GM18873 (cell line): ENCODE measurements at regions not wholly inside any gene's neighbourhood (a gene's known extent, or its start where the extent isn't known, plus 50 kb on each side); places are given as distances from the start of the nearest gene placed in this dataset.

Experiments
- ATAC-seq: cut with Tn5 transposase; IDR thresholded peaks from one replicate; pipeline ENCODE4 v1.9.1; 2021; ENCODE audit warnings: mild to moderate bottlenecking, moderate library complexity, moderate number of reproducible peaks; ENCODE audit not compliant: unreplicated experiment, low FRiP score

DNA sequence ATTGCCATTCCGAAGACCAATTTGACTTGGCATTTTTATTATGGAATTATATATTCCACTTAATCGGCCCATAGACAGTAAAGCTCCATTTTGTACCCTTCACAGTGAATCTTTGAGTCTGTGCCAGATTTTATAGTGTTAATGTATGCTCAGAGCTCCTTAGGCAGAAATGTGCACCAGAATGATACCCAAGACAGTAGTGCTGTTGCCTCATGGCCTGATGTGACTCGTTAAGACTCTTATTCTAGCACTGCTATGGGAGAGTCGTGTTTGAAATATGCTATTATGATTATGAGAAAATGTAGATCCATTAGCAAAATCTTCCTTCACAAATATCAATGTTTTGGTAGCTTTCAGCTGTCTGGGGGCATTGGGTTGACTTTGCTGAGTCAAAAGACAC is 209.8 kb upstream of the RAG2 start:
- ATAC-seq, result no peak

DNA sequence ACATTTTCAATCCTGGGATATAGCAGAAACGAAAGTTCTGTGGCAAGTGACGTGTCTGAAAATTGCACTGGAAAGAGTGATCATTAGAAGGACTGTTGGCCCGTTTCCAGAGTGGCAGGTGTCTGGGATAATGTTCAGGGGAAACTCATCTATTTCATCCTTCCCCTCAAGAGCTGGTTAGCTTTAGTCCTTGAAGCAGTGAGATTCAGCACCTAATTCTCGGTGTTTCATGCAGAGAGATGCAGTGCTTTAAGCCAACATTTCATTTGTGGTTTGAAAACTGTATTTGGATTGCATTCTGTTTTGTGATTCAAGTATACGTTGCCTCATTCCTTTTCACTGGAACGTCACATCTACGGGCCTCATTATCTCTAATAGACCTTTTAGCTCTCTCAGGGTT is 205.0 kb upstream of the RAG2 start:
- no peak for ATAC-seq

DNA sequence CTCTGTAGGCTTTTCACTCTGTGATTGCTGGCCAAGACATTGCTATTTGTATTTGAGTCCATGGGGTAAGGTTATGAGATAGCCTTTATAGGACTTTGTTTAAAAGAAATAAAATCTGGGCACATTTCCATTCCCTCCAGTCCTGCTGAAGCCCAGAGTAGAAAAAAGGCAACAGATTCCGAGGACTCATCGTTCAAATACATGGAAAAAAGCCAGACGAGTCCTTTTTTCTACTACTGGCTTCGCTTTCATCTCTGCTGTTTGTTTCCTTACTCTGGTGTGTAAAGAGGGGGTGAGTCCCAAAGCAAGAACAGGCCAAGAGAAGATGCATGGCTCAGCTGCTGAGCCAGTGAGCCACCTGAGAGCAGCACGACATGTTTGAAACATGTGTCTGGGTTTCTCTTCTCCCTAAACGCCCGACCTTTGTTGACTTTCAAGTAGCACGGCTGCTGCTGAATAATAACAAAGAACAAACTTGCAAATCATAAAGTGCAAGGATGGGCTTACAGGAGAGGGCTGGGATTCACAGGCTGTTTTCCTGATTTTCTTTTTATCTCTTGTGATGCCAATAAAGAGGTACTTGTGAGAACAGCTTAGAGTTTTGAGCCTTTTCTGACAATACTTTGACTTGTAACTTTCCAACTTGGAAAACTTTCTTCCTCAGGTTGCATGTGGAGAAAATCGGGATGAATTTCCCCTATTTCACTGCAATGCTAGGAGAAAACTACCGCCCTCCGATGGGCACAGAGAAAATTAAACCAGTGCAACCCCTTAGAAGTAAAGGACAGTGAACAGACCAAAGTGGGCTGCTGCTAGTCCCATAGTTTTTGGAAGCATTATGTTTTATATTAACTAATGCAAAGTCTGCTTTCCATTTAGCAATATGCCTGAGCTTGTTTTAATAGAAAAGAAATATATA is 195.2 kb upstream of the RAG2 start:
- ATAC-seq, result no peak

DNA sequence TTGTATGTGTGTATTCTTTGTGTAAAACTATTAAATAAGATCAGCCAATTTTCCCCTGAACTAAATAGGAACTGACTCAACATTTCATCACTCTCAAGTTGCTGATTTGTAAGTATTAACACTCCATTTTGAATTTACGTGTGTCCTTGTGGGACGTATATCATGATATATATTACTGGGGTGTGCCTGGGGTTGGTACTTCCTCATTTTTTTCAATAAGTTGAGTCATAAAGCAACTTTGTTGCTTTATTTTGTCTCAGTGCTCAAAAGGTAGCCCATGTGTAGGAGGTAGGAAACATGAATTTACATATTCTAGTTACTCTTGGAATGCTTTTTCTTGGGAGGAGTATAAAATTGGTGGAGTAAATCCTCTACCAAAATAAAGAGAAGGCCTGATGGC is 193.9 kb upstream of the RAG2 start:
- no peak for ATAC-seq

DNA sequence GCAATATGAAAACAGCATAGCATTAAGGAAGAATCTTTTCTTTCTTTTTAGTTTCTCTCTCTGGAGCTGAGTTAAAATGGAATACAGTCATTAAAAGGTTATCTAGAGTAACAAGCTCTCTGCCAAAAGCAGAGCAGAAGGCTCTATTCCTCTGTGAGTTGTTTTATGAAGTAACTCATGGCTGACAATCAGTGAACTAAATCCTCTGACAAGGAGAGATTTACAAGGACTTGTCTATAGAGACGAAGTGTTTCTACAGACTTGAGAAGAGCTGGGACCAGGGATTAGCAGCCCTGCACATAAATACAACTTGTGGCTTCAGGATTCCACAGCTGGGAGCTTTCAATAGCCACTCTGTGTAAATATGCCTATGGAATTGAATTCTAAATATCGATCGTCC is 192.5 kb upstream of the RAG2 start:
- no peak for ATAC-seq

DNA sequence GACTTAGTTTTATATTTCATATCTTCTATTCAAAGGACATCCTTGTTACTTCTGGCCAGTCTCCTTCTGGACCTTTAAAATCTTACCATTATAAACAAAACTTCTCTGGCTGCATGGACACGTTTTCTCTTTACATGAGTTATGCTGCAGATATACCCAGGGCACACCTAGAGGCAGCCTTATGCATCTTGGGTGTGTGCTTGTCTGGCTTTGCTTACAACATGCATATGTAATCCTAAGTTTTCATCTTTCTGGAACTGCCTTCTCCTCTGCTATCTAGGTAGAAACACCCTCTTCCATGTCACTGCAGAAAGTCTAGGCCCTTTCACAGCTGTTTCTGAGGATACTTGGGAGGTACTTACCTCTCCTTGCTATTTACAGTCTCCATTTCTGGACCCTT is 185.8 kb upstream of the RAG2 start:
- no peak for ATAC-seq

DNA sequence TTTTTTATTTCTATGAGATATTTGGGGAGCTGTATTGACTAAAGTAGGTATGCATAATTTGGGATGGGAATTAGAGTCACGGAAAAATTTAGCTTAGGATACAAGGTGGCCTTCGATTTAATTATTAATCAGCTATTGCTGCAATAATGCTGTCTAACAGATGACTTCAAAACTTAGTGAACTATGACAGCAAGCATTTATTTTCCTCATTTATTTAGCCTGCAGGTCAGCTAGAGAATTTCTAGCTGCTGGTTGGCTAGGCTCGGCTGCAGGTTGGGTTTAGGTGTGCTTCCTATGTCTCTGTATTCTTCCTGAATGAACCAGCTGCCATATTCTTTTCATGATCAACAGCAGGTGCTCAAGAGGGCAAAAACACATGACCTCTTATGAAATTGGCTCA is 181.8 kb upstream of the RAG2 start:
- ATAC-seq, result no peak

DNA sequence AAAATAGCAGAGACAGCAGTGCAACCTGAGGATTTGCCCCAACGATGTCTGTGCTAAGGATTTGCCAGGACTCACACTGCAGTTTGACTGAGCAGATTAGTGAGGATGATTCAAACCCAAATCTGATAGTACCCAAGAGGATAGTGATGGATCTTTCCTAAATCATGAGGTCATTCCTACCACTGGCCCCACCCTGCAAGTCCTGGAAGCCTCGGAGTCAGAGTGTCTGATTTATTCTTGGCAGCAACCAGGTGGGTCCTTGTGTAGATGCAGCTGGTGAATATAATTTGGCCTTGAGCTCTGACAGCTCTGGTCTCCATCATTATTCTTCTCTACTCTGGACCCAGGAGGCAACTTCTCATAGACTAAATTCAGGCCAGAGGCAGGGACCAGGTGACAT is 179.3 kb upstream of the RAG2 start:
- ATAC-seq, result no peak

DNA sequence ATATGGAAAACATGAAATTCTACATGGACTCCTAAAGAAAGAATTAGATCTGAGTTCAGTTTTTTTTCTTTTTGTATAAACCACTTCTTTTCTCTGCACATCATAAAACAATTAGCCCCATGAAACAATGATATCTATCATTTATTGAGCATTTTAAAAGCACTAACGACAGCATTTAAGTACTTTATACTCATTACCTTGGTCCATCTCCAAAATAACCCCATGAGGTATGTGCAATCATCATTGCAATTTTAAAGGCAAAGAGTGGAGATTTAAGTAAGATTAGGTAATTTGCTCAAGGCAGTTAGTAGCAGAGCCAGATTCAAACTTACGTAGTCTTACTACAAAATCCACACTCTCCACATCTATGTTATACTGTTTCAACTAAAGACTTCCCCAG is 177.7 kb upstream of the RAG2 start:
- ATAC-seq, result no peak

DNA sequence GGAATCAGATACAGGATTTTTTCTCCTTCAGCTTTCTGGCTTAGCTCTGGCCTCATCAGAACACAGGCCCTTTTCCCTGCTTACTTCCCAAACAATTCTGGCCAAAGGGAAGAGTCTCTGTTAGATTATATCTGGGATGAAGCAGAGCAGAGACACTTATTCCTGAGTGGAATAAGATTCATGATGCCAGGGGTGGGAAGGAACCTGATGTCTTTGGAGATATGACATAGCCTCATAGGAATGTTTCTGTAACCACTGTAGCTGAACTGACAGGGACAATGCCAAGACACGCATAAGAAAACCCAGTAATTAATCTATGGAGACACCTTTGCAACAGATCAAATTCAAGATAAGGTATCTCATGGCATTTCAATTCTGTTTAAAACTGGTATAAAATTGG is 177.1 kb upstream of the RAG2 start:
- no peak for ATAC-seq

DNA sequence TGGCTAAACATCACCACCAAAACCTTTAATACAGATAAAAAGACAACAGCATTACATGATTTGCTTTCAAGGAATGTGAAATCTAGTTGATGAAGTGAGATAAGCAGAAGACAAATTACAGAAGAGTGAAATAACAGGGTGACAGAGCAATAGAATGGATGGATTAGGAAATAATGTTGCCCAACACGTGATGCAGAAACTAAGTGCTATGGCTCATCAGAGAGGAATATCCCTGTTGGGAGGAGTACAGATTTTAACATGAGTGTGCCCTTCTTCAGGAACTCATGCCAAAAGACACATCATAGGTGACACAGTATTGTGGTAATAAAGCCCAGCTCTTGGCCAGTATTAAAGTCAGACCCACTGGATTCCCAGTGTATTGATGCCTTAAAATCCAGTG is 176.6 kb upstream of the RAG2 start:
- ATAC-seq, result no peak

DNA sequence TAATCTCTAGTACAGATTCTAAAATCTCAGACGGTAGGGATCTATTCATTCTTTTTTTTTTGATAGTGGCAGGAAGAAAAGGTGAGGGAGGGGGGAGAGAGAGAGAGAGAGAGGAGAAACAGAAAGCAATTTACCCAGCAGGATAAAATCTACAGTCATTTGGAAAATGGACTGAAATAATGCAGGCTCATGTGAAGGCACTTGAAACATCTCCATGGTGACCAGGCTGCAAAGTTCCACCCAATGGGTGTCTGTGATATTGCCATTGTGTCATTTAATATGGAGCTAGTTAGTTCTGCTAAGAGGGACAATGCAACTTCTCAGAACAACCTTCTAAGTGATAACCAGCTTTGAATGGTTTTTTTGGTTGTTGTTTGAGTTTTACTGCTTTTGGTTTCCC is 165.2 kb upstream of the RAG2 start:
- no peak for ATAC-seq

DNA sequence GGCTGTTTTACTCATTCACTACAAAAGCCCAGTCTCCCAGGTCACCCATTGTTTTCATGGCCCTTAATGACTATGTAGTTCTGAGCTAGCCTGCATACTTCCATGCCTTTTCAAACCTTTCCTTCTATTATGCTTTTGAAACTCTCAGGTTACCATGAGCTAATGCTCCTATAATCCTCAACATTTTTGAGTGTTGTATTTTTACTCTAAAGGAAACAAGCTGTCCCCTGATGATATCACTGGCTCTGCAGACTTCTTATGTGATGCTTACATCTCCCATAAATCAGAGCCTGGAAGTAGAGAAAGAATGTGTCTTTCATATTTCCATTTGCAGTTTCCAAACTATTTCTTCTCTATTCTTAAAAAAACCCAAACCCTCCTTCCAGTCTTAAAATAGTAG is 159.0 kb upstream of the RAG2 start:
- ATAC-seq, result no peak

DNA sequence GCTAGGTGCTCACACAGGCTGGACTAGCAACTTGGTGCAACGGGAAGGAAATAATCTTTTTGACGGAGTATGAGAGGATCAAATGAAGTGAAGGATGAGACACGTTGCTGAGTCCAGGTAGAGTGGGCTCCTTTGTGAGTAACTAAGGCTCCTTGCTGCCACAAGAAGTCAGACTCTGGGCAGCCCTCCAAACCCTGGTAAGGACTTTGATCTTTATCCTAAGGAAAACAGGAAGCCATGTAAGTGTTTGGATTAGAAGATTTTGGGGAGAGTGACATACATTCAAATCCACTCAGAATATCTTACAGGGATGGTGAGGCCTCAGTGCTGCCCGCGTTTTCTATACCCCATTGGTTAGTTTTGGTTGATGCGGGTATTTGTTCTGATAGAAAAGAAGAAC is 155.9 kb upstream of the RAG2 start:
- ATAC-seq, result no peak

DNA sequence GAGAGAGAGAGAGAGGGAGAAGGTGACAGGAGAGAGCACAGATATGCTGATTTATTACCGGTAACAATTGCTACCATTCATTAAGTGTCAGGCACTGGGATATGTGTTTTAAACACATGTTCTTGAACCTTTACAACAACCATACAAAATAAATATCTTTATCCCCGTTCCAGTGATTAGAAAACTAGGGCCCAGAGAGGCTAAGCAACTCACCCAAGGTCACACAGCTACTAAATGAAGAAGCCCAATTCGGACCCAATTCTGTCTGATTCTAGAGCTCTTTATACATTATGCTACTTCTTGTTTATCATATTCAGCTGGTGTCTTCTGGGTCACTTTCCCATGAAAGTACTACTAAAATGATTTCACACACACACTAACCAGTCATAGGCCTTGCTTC is 154.0 kb upstream of the RAG2 start:
- no peak for ATAC-seq

DNA sequence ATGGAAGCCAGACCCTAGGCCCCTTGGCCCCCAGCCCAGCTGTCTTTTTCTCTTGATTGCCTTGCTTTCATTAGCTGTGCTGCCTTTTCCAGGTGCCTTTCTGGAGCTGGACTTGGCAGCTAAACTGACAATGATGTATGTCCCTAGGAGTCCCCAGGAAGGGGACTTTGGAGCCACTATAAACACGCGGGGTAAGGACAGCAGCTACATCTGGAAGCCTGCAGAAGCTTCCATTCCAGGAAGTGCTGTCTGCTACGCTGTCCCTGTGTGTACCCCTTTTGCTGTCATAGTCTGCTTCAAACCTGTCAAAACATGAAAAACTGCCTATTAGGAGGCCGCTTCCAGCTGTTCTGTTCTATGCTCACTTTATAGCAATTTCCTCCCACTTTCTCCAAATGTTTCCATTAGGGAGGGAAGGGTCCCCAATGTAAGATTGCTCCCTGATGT is 153.3 kb upstream of the RAG2 start:
- ATAC-seq, result no peak

DNA sequence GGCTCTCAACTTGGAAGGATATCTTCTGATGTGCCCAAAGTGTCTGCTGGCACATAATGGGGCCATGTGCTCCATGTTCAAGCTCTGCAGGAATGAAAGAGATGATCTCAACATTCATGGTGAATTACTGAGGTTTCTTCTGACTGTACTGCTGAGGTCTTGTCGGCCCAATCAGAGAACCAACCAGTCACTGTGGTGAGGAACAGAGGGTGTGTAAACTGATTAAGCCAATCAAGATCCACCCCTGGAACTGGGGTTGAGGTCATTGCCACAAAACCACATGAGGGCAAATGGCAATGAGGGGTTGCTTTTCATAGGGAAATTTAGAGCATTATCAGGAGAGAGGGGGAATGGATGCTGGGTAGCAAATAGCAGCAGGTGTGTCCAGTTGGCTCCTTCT is 152.3 kb upstream of the RAG2 start:
- ATAC-seq, result no peak

DNA sequence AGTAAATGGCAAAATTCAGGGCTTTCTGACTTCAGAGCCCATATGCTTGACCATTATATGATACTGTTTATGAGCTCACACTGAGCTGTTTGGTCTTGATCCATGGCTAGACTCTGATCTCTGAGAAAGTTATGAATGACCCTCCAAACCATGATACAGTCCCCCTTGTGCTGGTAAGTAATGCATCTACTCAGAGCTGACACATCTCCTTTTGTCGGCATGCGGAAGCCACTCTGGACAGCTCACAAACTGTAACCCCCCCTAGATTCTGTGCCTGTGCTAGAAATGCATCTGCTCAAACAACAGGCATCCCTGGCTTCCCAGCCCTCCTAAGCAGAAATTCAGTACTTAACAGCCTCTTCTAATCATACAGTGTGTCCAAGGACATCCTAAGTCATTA is 150.8 kb upstream of the RAG2 start:
- no peak for ATAC-seq

DNA sequence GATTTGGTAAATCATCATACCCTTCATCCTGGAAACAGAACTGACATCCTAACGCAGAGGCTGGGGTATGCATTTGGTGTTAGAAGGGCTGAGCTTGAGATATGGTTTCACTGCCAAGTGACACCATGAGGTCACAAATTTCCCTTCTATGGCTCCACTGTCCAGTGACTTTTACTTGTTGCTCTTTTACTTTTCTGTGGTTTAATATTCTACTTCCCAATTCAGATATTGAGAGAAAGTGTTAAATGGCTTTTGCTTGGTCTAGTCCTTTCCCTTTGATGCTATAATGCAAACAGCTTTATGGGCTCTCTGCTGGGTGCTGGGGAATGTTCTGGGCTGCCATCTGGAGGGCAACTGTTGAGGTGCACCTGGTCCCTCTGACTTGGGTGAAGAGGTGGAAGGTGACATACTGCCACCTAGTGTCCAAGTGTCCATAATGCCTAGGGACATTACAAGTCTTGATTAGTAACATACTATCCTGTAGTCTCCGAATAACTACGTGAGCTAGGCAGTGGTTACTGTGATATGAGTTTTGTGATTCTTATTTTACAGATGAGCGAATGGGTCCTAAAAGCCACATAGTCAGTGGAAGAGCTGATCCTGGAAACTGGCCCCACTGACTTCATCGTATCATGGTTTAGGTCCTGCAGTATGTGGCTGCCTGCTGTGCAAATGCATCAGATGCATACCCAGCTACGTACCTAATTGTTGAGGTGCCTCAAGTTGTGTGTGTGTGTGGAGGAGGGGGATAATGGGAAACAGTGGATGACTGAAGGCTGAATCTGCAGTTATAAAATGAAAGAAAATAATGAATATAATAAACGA is 149.1 kb upstream of the RAG2 start:
- peak; percentile 90 for ATAC-seq

DNA sequence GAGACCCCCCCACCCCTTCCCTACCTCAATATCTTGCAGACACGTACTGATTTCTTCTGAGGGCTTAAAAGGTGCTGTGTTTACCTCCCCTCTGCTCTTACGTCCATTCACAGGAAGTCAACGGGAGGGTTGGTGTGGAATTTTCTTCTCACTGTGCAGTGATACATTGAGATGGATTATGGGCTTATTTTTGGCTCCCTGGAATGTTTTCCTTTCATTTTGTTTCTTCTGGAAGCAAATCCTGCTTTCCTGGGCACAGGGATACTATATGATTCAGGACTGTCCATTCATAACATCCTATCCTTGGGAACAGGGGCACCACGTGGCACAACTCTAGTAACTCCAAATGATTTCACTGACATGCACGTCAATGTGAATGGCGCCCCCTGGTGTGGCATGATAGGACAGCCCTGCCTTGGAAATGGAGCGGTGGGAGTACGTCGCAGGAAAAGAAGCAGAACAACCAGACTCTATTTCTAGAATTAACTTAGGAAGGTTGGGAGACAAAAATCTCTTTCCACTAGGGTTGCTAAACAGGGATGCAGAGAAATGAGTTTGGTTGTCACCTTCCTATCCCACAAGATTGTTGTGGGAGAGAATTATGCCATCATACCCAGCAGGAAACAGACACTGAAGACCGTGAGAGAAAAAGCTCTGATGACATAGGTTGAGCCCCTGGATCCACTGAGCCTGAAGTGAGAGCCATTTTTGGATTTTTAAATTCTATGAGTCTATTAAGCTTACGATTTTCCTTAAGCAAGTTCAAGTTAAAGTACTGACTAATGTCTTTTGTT is 146.5 kb upstream of the RAG2 start:
- no peak for ATAC-seq

DNA sequence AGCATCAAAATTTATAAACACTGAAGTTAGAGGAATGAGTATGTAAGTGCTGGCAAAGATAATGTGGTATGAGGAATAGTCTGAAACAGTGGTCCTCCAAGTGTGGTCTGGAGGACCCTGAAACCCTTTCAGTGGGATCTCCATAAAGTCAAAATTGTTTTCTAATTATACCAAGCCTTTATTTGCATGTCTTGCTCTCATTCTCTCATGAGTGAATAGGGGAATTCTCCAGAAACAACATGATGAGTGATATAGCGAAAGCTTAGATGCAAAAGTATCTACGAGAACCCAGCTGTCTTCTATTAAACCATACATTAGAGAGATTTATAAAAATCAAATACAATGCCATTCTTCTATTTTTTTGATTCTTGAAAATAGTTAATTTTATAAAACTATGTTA is 145.0 kb upstream of the RAG2 start:
- ATAC-seq, result peak; percentile 71
